BE2C (cell line): ENCODE measurements at regions not wholly inside any gene's neighbourhood (a gene's known extent, or its start where the extent isn't known, plus 50 kb on each side); places are given as distances from the start of the nearest gene placed in this dataset.

Experiments used
- DNase-seq: peaks from one replicate; pipeline ENCODE4 v3.0.0-alpha.2; 2020
- H3K27me3 ChIP-seq: fragments of 250-450 bp; sonication (Bioruptor Pico); 2 replicates; pipeline ENCODE4 v1.5.1; 2020; ENCODE audit warnings: mild to moderate bottlenecking
- H3K36me3 ChIP-seq: fragments of 250-450 bp; sonication (Bioruptor Pico); 2 replicates; pipeline ENCODE4 v1.5.1; 2020; ENCODE audit warnings: mild to moderate bottlenecking
- H3K4me1 ChIP-seq: fragments of 250-450 bp; sonication (Bioruptor Pico); 2 replicates; pipeline ENCODE4 v1.5.1; 2020
- H3K4me3 ChIP-seq: 2 replicates; pipeline ENCODE4 v1.5.1; 2011; ENCODE audit warnings: low read depth, low read length
- H3K9me3 ChIP-seq: fragments of 250-450 bp; sonication (Bioruptor Pico); 2 replicates; pipeline ENCODE4 v1.5.1; 2020
- TF ChIP-seq, protein P1 (sequence below): IDR thresholded peaks from 2 replicates; pipeline ENCODE4 v1.5.1; 2012; ENCODE audit warnings: mild to moderate bottlenecking, low read depth, low read length

GRCh38 chr4:121510341-121510874, 129.6 kb upstream of the QRFPR start:
- no peaks in the 10 kb centered on the region for H3K36me3 ChIP-seq
- no peaks in the 10 kb centered on the region for H3K9me3 ChIP-seq
- no peak overlapping the region for H3K4me3 ChIP-seq
- H3K4me1 ChIP-seq = no peaks in the 10 kb centered on the region
- no peaks in the 10 kb centered on the region for H3K27me3 ChIP-seq
- TF ChIP-seq, protein P1, sequence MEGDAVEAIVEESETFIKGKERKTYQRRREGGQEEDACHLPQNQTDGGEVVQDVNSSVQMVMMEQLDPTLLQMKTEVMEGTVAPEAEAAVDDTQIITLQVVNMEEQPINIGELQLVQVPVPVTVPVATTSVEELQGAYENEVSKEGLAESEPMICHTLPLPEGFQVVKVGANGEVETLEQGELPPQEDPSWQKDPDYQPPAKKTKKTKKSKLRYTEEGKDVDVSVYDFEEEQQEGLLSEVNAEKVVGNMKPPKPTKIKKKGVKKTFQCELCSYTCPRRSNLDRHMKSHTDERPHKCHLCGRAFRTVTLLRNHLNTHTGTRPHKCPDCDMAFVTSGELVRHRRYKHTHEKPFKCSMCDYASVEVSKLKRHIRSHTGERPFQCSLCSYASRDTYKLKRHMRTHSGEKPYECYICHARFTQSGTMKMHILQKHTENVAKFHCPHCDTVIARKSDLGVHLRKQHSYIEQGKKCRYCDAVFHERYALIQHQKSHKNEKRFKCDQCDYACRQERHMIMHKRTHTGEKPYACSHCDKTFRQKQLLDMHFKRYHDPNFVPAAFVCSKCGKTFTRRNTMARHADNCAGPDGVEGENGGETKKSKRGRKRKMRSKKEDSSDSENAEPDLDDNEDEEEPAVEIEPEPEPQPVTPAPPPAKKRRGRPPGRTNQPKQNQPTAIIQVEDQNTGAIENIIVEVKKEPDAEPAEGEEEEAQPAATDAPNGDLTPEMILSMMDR = no peak
- no peak for DNase-seq

DNA sequence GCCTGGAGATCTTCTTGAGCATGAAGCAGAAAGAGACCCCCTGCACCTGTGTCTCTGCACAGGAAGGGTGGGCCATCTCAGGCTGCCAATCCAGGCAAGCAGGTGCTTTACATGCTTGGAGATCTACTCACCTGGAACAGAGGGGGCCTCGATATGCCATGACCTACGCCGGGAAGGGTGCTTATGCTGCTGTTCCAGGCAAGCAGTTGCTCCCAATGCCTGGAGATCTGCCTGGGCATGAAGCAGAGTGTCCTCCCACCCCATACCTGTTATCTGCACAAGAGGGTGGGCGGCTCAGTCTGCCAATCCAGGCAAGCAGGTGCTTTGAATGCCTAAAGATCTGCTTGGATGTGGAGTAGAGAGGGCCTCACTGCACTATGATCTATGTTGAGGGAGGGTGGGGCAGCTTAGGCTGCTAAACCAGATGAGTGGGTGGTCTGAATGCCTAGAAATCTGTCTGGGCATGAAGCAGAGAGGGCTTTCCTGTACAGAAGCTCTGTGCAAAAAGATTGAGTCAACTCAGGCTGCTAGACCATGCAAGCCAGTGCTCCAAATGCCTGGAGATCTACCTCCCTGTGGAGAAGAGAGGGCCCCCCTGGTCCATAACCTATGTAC, 104.5 kb upstream of the QRFPR start:
- Histone ChIP-seq H3K9me3 (0 out of 2 replicates have a peak, but pooled peaks cover 2% of the 10 kb centered on the region), H3K27me3 (no peaks in the 10 kb centered on the region), H3K4me3 (no peak overlapping the region), H3K36me3 (no peaks in the 10 kb centered on the region), H3K4me1 (no peaks in the 10 kb centered on the region)
- TF ChIP-seq, protein P1 = no peak
- no peak for DNase-seq

DNA sequence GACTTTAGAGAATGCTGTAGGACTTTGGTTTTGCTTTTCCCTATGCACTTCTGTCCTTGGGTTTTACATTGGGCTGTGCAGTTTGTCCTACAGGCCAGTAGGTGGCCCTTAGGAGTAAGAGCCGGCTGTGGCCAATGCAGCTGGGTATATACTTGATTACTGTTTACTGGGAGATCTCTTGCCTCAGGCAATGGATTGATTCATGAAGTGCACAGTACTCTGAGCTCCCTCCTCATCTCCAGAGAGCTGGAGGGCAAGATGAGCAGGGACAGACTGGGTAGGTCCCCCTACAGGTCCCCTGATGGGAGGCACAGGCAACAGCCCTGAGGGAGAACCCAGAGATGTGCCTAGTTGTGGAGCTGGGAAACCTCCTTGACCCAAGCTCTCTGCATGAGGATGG, 103.8 kb upstream of the QRFPR start:
- no peaks in the 10 kb centered on the region for H3K36me3 ChIP-seq
- TF ChIP-seq, protein P1 = peak; percentile 76
- no peaks in the 10 kb centered on the region for H3K4me1 ChIP-seq
- no peaks in the 10 kb centered on the region for H3K27me3 ChIP-seq
- peak; percentile 34 for DNase-seq
- no peak overlapping the region for H3K4me3 ChIP-seq
- H3K9me3 ChIP-seq = 0 out of 2 replicates have a peak, but pooled peaks cover 2% of the 10 kb centered on the region

DNA sequence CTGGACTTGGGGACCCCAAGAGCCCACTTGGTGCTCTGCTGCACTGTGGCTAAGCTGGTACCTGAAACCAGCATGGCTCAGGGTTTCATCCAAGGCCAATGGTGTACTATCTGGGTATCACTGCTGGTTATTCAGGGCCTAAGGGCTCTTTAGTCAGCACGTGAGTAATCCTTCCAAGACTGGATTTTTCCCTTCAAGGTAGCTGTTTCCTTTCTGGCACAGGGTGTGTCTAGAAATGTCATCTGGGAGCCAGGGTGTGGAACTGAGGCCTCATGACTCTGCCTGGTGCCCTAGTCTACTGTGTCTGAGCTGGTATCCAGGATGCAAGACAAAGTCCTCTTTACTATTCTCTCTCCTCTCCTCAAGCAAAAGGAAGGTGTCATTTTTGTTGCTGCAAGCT, 99.0 kb upstream of the QRFPR start:
- Histone ChIP-seq H3K4me3 (no peak overlapping the region), H3K9me3 (0 out of 2 replicates have a peak, but pooled peaks cover 2% of the 10 kb centered on the region), H3K27me3 (no peaks in the 10 kb centered on the region), H3K36me3 (no peaks in the 10 kb centered on the region), H3K4me1 (no peaks in the 10 kb centered on the region)
- TF ChIP-seq, protein P1 = no peak
- DNase-seq = no peak

GRCh38 chr4:121477480-121477879, 96.7 kb upstream of the QRFPR start:
- H3K4me3 ChIP-seq = no peak overlapping the region
- no peak for DNase-seq
- TF ChIP-seq, protein P1 = no peak

GRCh38 chr4:121477079-121477478, 96.3 kb upstream of the QRFPR start:
- H3K4me3 ChIP-seq = no peak overlapping the region
- H3K4me1 ChIP-seq = no peaks in the 10 kb centered on the region
- no peaks in the 10 kb centered on the region for H3K9me3 ChIP-seq
- no peaks in the 10 kb centered on the region for H3K36me3 ChIP-seq
- no peak for DNase-seq
- TF ChIP-seq, protein P1 = no peak
- no peaks in the 10 kb centered on the region for H3K27me3 ChIP-seq

More at GRCh38 chr4:121477480-121477879, 96.7 kb upstream of the QRFPR start:
- Histone ChIP-seq H3K4me1 (no peaks in the 10 kb centered on the region), H3K27me3 (no peaks in the 10 kb centered on the region), H3K36me3 (no peaks in the 10 kb centered on the region), H3K9me3 (no peaks in the 10 kb centered on the region)
